ENCODE measurements at regions not wholly inside any gene's neighbourhood (a gene's known extent, or its start where the extent isn't known, plus 50 kb on each side); places are given as distances from the start of the nearest gene placed in this dataset.

GRCh38 chr7:88600695-88601094, 158.8 kb upstream of the ZNF804B start:
- TF ChIP-seq CTCF (IDR thresholded peaks at IDR 0.05) (no peak), POLR2A (IDR thresholded peaks at IDR 0.05) (no peak)

Measured in tibial nerve (tissue), 3 donors.